ENCODE measurements at regions not wholly inside any gene's neighbourhood (a gene's known extent, or its start where the extent isn't known, plus 50 kb on each side); places are given as distances from the start of the nearest gene placed in this dataset.

- no peak for DNase-seq (ENCODE audit: low read depth in 2 of 2)
Observed at GRCh38 chr18:57991552-57991951, 52.5 kb upstream of the NEDD4L start.

DNA sequence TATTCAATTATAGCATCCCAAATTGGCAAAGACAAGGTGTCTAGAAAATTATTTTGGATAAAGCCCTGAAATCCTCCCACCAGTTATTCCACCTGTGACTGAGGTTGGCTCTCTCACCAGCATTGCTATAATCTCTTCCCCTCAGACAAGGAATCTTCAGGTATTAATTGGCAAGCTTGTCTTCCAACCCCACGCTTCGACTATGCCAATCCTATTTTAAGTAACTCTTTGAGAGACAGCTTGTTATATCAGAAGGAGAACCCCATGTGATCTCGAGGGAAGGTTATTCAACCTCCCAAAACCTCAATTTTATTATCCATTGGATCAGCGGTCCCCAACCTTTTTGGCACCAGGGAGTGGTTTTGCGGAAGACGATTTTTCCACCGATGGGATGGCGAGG lies 54.5 kb upstream of the NEDD4L start:
- no peak for DNase-seq (ENCODE audit: low read depth in 2 of 2)

GRCh38 chr18:57984490-57985115 lies 59.4 kb upstream of the NEDD4L start:
- DNase-seq (ENCODE audit: low read depth in 2 of 2) = no peak

DNA sequence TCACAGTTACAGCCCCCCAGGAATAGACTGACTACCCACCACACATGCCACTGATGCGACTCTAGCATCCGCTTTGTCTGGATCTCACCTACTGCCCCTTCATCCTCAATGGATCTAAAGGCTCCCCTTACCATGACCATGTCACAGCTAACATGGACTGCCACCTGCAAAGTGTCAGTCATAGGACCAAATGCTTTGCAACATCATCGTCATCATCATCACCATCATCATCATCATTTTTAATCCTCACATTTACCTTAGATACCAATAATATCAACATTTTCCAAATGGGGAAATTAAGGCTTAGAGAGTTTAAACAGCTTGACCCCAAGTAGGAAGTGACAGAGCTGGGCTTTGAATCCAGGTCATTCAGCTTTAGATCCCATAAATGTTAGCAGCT lies 60.1 kb upstream of the NEDD4L start:
- no peak for DNase-seq (ENCODE audit: low read depth in 2 of 2)

DNA sequence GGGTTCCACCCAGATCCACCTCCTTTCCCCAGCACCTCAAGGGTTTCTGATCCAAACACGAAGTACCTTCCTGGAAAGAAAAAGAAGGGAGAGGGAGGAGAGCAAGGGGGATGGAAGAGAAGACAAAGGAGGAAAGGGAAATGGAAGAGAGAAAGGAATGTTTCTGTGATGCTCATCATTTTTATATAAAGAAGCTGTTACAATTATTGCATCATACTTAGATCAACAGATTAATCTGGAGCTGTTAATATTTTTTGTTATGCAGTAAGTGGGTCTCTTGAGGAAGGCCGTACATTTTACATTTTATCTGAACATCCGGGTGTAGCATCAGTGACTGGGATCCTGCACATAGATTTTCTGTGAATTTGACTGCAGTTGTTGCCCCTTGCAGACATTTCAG lies 60.6 kb upstream of the NEDD4L start:
- DNase-seq (ENCODE audit: low read depth in 2 of 2) = no peak

DNA sequence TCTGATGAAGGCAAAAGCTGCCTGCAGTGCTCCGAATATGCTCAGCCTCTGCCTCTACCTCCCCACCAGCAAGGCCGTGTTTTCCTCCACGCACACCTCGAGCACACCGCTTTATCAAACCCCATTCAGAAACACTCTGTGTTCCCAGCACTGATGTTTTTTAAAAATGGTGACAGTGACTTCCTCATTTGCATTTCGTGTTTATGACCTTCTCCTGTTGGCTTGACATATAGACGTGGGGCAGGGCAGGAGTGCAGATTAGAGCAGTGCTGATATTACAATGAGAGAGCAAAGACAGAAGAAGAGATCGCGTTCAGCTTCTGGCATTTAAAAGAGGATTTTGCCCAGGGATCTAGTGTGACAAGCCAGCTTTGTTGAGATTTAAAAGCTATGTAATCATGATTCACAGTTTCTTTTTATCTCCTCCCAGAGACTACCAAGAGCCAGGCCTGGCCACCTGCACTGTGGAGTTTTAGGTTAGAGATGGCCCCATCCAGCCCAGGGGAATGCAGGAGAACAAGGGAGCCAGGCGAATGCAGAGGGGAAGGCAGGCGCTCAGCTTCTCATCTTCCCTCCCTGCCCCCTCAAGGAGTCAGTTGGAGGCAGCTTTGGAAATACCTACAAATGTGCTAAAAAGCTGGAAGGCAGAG lies 61.5 kb upstream of the NEDD4L start:
- no peak for DNase-seq (ENCODE audit: low read depth in 2 of 2)

GRCh38 chr18:57981308-57982028 lies 62.6 kb upstream of the NEDD4L start:
- DNase-seq (ENCODE audit: low read depth in 2 of 2) = no peak

DNA sequence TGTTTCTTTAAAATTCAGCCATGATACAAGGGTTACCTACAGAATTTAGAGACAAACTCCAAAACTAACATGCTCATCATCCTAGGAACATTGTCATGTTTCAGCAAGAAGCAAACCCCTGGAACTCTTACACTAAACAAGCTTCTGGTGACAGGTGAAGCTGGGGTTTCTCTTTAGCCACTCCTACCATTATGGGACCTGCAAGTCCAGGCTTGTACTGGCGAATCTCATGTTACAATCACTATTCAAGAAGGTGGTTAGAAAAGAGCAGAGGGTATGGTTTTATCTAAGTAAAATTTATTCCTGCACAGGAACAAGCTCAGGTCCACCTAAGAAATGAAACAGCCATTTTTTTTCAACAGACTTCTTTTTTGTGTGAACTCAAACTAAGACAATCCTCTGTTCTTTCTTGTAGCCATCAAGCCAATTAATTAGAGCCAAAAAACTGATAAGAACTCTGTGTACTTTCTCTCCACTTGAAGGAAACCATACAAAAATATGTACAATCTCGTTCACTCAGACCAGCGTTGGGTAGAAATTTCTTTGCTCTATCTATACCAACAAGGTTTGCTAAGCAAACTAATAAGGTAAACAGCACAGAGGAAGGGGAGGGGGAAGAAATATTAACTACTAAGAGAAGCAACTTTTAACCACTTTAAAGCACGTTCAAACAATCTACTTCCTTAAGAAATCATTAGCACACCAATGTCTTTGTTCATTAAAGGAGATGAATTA lies 63.3 kb upstream of the NEDD4L start:
- DNase-seq (ENCODE audit: low read depth in 2 of 2) = no peak

GRCh38 chr18:57976230-57976773 lies 67.7 kb upstream of the NEDD4L start:
- DNase-seq (ENCODE audit: low read depth in 2 of 2) = no peak

- no peak for DNase-seq (ENCODE audit: low read depth in 2 of 2)
Observed at GRCh38 chr18:57975805-57976204, 68.2 kb upstream of the NEDD4L start.

- no peak for DNase-seq (ENCODE audit: low read depth in 2 of 2)
Observed at GRCh38 chr18:57974585-57975265, 69.3 kb upstream of the NEDD4L start.

- no peak for DNase-seq (ENCODE audit: low read depth in 2 of 2)
Observed at GRCh38 chr18:57973889-57974288, 70.1 kb upstream of the NEDD4L start.

DNA sequence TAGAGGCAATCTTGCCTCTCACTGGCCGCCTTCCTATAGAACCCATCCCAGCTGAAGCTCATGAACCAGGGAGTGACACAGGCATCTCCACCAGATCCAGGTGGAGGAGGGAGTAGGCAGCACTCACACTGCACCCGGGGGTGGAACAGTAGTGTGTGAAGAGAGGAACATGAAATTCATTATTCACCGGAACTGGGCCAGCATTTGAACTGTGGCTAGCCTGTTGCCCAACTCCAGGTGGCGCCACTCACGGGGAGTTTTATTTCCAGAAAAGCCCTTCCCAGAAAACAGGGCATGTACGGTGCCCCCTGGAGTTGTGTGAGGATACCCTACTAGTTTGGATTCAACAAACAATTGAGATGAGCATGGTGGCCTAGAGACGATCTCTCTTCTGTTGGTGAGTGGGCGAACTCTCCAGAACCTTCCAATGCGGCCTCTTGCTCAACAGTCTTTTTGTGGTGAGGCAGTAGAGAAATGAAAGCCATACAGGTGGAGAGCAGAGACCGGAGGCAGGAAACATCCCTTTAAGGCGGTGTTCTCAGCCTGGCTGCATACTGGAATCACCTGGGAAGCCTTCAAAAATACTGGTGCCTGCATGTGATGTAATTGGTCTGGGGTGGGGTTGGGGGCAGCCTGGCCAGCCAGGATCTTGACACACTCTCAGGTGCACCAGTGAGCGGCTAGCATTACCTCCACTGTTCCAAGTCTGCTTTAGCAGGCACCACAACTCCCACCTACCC lies 73.5 kb upstream of the NEDD4L start:
- DNase-seq (ENCODE audit: low read depth in 2 of 2) = no peak

DNA sequence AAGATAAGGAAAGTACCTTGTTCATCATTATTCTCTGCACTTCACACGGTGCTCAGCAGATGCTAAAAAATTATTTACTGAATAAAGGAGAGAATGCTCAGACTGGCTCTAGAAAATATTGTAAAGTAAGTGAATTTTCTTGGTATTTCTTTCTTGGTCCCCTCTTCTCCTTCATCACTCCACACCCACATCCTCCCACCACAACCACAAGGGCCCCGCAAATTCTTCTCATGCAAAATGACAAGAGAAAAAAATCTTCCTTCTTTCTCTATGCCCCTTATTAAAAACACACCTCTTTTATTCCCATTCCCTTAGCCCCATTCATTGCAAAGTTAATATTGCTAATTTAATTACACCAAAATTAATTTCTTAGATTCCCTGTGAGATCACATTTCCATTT lies 74.2 kb upstream of the NEDD4L start:
- no peak for DNase-seq (ENCODE audit: low read depth in 2 of 2)

- DNase-seq (ENCODE audit: low read depth in 2 of 2) = no peak
Observed at GRCh38 chr18:57965246-57965645, 78.8 kb upstream of the NEDD4L start.

- no peak for DNase-seq (ENCODE audit: low read depth in 2 of 2)
Observed at GRCh38 chr18:57961876-57962505, 82.0 kb upstream of the NEDD4L start.

- no peak for DNase-seq (ENCODE audit: low read depth in 2 of 2)
Observed at GRCh38 chr18:57961411-57961810, 82.6 kb upstream of the NEDD4L start.

GRCh38 chr18:57959278-57959677 lies 84.7 kb upstream of the NEDD4L start:
- DNase-seq (ENCODE audit: low read depth in 2 of 2) = no peak

DNA sequence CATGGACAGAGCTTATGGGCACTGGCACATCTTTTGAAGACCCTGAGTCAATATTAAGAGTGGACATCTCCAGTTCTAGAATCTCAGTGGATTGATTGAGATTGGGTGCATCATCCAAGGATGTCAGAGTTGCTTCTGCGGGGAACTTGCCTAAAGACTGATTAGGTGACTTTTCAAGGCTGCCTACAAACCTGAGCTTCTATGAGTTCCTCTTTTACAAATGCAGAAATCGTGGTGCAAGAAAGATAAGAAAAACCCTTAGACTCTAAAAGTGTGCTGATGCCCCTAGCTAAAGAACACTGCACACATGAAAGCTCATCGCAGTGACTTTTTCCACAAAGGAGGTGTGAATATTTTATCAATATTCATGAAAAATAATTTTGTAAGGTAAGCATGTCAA lies 86.8 kb upstream of the NEDD4L start:
- no peak for DNase-seq (ENCODE audit: low read depth in 2 of 2)

GRCh38 chr18:57956491-57956890 lies 87.5 kb upstream of the NEDD4L start:
- no peak for DNase-seq (ENCODE audit: low read depth in 2 of 2)
